Fibroblast of lung (primary cell): ENCODE measurements at regions not wholly inside any gene's neighbourhood (a gene's known extent, or its start where the extent isn't known, plus 50 kb on each side); places are given as distances from the start of the nearest gene placed in this dataset.

Experiments used
- DNase-seq, 2 donors: peaks; one replicate each; pipeline versions ENCODE4 v3.0.0 to v3.0.0-alpha.2; 2010; ENCODE audit warnings: low read depth in 2 of 2
- H2AFZ ChIP-seq: 2 replicates; pipeline ENCODE4 v1.5.1; 2012; ENCODE audit warnings: low read length, control low read depth, inconsistent platforms
- H3K27ac ChIP-seq: 2 replicates; pipeline ENCODE4 v1.5.1; 2011; ENCODE audit warnings: low read length, control low read depth; ENCODE audit not compliant: insufficient read depth
- H3K27me3 ChIP-seq: 2 replicates; pipeline ENCODE4 v1.5.1; 2011; ENCODE audit warnings: mild to moderate bottlenecking, low read length; ENCODE audit not compliant: control insufficient read depth, insufficient read depth
- H3K36me3 ChIP-seq: 2 replicates; pipeline ENCODE4 v1.5.1; 2011; ENCODE audit warnings: low read length; ENCODE audit not compliant: control insufficient read depth, insufficient read depth
- H3K4me1 ChIP-seq: 2 replicates; pipeline ENCODE4 v1.5.1; 2011; ENCODE audit warnings: low read length; ENCODE audit not compliant: control insufficient read depth, insufficient read depth; ENCODE audit errors: extremely low read depth
- H3K4me2 ChIP-seq: 2 replicates; pipeline ENCODE4 v1.5.1; 2011; ENCODE audit warnings: low read length, control low read depth; ENCODE audit not compliant: insufficient read depth; ENCODE audit errors: extremely low read depth
- H3K4me3 ChIP-seq, 4 experiments: fragments of 200-600 bp in 1 of 4; sonication (generic) in 1 of 4; replicated peaks in 1 of 4; 2 replicates each; pipeline ENCODE4 v1.5.1; 2011 to 2016; ENCODE audit warnings: low read length in 4 of 4, low read depth in 3 of 4, mild to moderate bottlenecking in 3 of 4, control low read depth in 2 of 4, inconsistent platforms in 1 of 4, mixed read lengths in 1 of 4; ENCODE audit not compliant: insufficient read depth in 1 of 4; ENCODE audit errors: control extremely low read depth in 1 of 4
- H3K79me2 ChIP-seq: 2 replicates; pipeline ENCODE4 v1.5.1; 2012; ENCODE audit warnings: mild to moderate bottlenecking, low read length, inconsistent platforms; ENCODE audit not compliant: control insufficient read depth, insufficient read depth
- H3K9ac ChIP-seq: 2 replicates; pipeline ENCODE4 v1.5.1; 2011; ENCODE audit warnings: mild to moderate bottlenecking, low read length, control low read depth; ENCODE audit not compliant: insufficient read depth
- H3K9me3 ChIP-seq: 2 replicates; pipeline ENCODE4 v1.5.1; 2012; ENCODE audit warnings: low read depth, low read length; ENCODE audit not compliant: control insufficient read depth, insufficient read depth
- H4K20me1 ChIP-seq: 2 replicates; pipeline ENCODE4 v1.5.1; 2011; ENCODE audit warnings: low read length; ENCODE audit not compliant: control insufficient read depth, insufficient read depth; ENCODE audit errors: extremely low read depth
- EZH2 ChIP-seq: IDR thresholded peaks from 2 replicates; pipeline ENCODE4 v1.5.1; 2012; ENCODE audit warnings: low read length, control low read depth, mild to moderate bottlenecking; ENCODE audit errors: missing control alignments
- TF ChIP-seq, protein P1 (sequence below), 2 donors: IDR thresholded peaks in 1 of 2; conservative IDR thresholded peaks in 1 of 2; 1 replicate in 1 of 2; 2 replicates in 1 of 2; pipeline ENCODE4 v1.5.1; 2011 to 2012; ENCODE audit warnings: low read length in 2 of 2, control low read depth in 1 of 2, inconsistent platforms in 1 of 2, low read depth in 1 of 2, mild to moderate bottlenecking in 1 of 2

DNA sequence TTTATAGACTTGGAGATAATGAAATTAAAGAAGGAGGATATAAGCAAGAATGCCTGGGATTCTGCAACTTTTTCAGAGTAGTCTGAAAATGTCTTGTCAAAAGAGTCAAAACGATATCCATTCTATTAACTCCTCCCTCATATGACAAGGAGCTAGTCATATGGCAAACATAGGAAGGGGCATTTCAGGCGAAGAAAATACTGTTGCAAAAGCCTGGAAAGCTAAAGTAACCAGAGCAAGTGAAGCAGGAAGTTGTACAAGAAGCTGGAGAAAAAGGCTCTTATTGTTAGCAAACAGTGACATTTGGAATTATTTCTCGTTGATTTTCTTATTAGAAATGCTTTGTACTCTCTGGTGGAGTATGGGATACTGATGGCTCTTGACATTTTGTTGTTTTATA is 94.0 kb upstream of the PTPRD start:
- no peak overlapping the region for H3K4me3 ChIP-seq
- H3K9me3 ChIP-seq = no peaks in the 10 kb centered on the region
- no peaks in the 10 kb centered on the region for H3K27me3 ChIP-seq
- no peak overlapping the region for H3K9ac ChIP-seq
- H3K36me3 ChIP-seq = no peaks in the 10 kb centered on the region
- no peak for TF ChIP-seq EZH2
- TF ChIP-seq, protein P1, sequence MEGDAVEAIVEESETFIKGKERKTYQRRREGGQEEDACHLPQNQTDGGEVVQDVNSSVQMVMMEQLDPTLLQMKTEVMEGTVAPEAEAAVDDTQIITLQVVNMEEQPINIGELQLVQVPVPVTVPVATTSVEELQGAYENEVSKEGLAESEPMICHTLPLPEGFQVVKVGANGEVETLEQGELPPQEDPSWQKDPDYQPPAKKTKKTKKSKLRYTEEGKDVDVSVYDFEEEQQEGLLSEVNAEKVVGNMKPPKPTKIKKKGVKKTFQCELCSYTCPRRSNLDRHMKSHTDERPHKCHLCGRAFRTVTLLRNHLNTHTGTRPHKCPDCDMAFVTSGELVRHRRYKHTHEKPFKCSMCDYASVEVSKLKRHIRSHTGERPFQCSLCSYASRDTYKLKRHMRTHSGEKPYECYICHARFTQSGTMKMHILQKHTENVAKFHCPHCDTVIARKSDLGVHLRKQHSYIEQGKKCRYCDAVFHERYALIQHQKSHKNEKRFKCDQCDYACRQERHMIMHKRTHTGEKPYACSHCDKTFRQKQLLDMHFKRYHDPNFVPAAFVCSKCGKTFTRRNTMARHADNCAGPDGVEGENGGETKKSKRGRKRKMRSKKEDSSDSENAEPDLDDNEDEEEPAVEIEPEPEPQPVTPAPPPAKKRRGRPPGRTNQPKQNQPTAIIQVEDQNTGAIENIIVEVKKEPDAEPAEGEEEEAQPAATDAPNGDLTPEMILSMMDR (conservative IDR thresholded peaks at IDR 0.05 in 1 of 2, IDR thresholded peaks at IDR 0.05 in 1 of 2; ENCODE audit: low read depth in 1 of 2, low read length in 2 of 2) = no peak
- no peaks in the 10 kb centered on the region for H3K79me2 ChIP-seq
- H4K20me1 ChIP-seq = no peaks in the 10 kb centered on the region
- no peak overlapping the region for H2AFZ ChIP-seq
- no peak overlapping the region for H3K27ac ChIP-seq
- H3K4me1 ChIP-seq = no peaks in the 10 kb centered on the region
- no peak overlapping the region for H3K4me2 ChIP-seq
- no peak for DNase-seq

GRCh38 chr9:10721301-10721700 is 108.5 kb upstream of the PTPRD start:
- Histone ChIP-seq H3K79me2 (no peaks in the 10 kb centered on the region), H3K9me3 (no peaks in the 10 kb centered on the region)
- no peak for TF ChIP-seq EZH2
- TF ChIP-seq, protein P1 (conservative IDR thresholded peaks at IDR 0.05 in 1 of 2, IDR thresholded peaks at IDR 0.05 in 1 of 2; ENCODE audit: low read depth in 1 of 2, low read length in 2 of 2) = no peak

DNA sequence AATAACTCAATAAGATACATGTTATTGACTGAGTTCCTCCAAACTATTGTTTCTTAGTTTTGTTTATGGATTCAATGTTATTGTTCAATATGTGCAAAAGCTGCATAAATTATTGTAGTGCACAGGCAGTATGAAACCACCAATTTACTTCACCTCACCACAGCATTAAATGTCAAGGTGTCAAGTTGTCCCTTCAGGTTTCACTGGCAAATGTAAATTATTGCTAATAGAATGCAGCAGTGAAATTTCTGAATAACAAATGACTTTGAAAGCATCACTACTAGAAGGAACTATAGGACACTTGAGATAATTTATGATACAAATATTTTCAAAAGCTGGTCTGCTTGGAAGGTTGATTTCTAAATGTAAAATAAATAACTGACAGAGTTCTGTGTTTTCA is 116.4 kb upstream of the PTPRD start:
- Histone ChIP-seq H3K4me2 (no peak overlapping the region), H3K4me3 (no peak overlapping the region), H3K4me1 (no peaks in the 10 kb centered on the region), H3K79me2 (no peaks in the 10 kb centered on the region), H3K36me3 (no peaks in the 10 kb centered on the region), H3K27me3 (no peaks in the 10 kb centered on the region), H3K27ac (no peak overlapping the region), H3K9me3 (no peaks in the 10 kb centered on the region), H4K20me1 (no peaks in the 10 kb centered on the region), H2AFZ (no peak overlapping the region), H3K9ac (no peak overlapping the region)
- DNase-seq = no peak
- TF ChIP-seq EZH2 = no peak
- TF ChIP-seq, protein P1 (conservative IDR thresholded peaks at IDR 0.05 in 1 of 2, IDR thresholded peaks at IDR 0.05 in 1 of 2; ENCODE audit: low read depth in 1 of 2, low read length in 2 of 2) = no peak

More at GRCh38 chr9:10721301-10721700, 108.5 kb upstream of the PTPRD start:
- Histone ChIP-seq H3K4me3 (no peak overlapping the region), H3K4me1 (no peaks in the 10 kb centered on the region), H3K27ac (no peak overlapping the region), H3K36me3 (no peaks in the 10 kb centered on the region), H4K20me1 (no peaks in the 10 kb centered on the region), H3K4me2 (no peak overlapping the region), H3K27me3 (no peaks in the 10 kb centered on the region), H3K9ac (no peak overlapping the region), H2AFZ (no peak overlapping the region)
- no peak for DNase-seq
